Activated naive CD4-positive, alpha-beta T cell treated with anti-CD3 and anti-CD28 coated beads, Interleukin-2, amount 50 U/mL, for 24 hours (primary cell): ENCODE measurements at regions not wholly inside any gene's neighbourhood (a gene's known extent, or its start where the extent isn't known, plus 50 kb on each side); places are given as distances from the start of the nearest gene placed in this dataset.
"Not testable (repeated sequence)": the region's sequence is repeated elsewhere in the genome, so short reads cannot be mapped to it uniquely, and the experiment has no call there.

Experiments
- H3K27ac Mint-ChIP-seq: one replicate; pipeline ENCODE4 v1.8.0; 2021; ENCODE audit warnings: mild to moderate bottlenecking, mixed read lengths
- H3K27me3 Mint-ChIP-seq: one replicate; pipeline ENCODE4 v1.8.0; 2021; ENCODE audit warnings: mixed read lengths
- H3K36me3 Mint-ChIP-seq: one replicate; pipeline ENCODE4 v1.8.0; 2021; ENCODE audit warnings: mixed read lengths
- H3K4me1 Mint-ChIP-seq: one replicate; pipeline ENCODE4 v1.8.0; 2021; ENCODE audit warnings: mixed read lengths
- H3K4me3 Mint-ChIP-seq: one replicate; pipeline ENCODE4 v1.8.0; 2021; ENCODE audit warnings: mild to moderate bottlenecking, mixed read lengths
- H3K9me3 Mint-ChIP-seq: one replicate; pipeline ENCODE4 v1.8.0; 2021; ENCODE audit warnings: mixed read lengths

DNA sequence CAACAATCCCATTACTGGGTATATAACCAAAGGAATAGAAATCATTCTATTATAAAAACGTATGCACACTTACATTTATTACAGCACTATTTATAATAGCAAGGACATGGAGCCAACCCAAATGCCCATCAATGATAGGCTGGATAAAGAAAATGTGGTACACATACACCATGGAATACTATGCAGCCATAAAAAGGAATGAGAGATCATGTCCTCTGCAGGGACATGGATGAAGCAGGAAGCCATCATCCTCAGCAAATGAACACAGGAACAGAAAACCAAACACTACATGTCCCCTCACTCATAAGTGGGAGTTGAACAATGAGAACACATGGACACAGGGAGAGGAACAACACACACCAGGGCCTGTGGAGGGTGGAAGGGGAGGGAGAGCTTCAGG, 157.4 kb upstream of the C11orf58 start:
- H3K4me3 Mint-ChIP-seq, H3K27ac Mint-ChIP-seq, H3K36me3 Mint-ChIP-seq, H3K4me1 Mint-ChIP-seq, H3K9me3 Mint-ChIP-seq: not testable (repeated sequence)
- peaks cover 11% of the 10 kb centered on the region for H3K27me3 Mint-ChIP-seq

- Mint-ChIP-seq H3K27me3 (peaks cover 11% of the 10 kb centered on the region), H3K9me3 (no peaks in the 10 kb centered on the region), H3K4me1 (no peaks in the 10 kb centered on the region), H3K4me3 (no peak overlapping the region), H3K27ac (no peak overlapping the region), H3K36me3 (no peaks in the 10 kb centered on the region)
Measured at GRCh38 chr11:16577490-16577889, 161.0 kb upstream of the C11orf58 start.

DNA sequence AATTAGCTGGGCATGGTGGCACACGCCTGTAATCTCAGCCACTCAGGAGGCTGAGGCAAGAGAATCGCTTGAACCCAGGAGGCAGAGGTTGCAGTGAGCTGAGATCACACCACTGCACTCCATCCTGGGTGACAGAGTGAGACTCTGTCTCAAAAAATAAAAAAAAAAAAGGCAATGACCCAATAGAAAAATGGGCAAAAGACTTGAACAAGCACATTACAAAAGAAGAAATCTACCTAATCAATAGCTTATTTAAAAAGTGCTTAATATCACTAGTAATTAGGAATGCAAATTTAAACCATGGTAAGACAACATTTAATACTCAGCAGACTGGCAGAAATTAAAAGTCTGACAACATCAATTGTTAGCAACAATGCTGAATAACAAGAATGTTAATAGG, 163.6 kb upstream of the C11orf58 start:
- not testable (repeated sequence) for H3K27me3 Mint-ChIP-seq, H3K9me3 Mint-ChIP-seq, H3K4me3 Mint-ChIP-seq, H3K27ac Mint-ChIP-seq, H3K4me1 Mint-ChIP-seq, H3K36me3 Mint-ChIP-seq

- Mint-ChIP-seq H3K27ac (no peak overlapping the region), H3K9me3 (no peaks in the 10 kb centered on the region), H3K36me3 (no peaks in the 10 kb centered on the region), H3K4me3 (no peak overlapping the region), H3K4me1 (no peaks in the 10 kb centered on the region), H3K27me3 (peaks cover 6% of the 10 kb centered on the region)
Measured at GRCh38 chr11:16572945-16573344, 165.5 kb upstream of the C11orf58 start.

DNA sequence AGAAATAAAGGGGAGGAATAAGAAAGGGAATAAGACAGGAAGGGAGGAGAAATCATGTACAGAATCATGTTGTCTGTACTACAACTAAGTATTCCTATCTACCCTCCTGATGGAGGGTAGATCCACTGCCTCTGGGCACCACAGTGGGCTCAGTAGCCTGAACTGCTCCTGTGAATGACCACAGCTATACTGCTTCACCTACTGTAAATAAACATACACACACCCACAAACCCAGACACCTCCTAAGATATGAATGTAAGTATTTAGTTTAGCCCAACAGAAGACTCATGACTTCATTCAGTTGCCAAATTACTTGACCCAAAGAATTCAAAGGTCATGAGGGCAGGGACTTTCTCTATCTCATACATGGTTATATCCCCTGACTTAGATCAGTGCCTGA, 177.3 kb upstream of the C11orf58 start:
- Mint-ChIP-seq H3K27me3 (peaks cover 5% of the 10 kb centered on the region), H3K4me3 (no peak overlapping the region), H3K4me1 (no peaks in the 10 kb centered on the region), H3K36me3 (no peaks in the 10 kb centered on the region), H3K9me3 (no peaks in the 10 kb centered on the region), H3K27ac (no peak overlapping the region)

GRCh38 chr11:16558494-16558893, 180.0 kb upstream of the C11orf58 start:
- Mint-ChIP-seq H3K27me3 (peaks cover 5% of the 10 kb centered on the region), H3K4me3 (no peak overlapping the region), H3K27ac (no peak overlapping the region), H3K9me3 (no peaks in the 10 kb centered on the region), H3K36me3 (no peaks in the 10 kb centered on the region), H3K4me1 (no peaks in the 10 kb centered on the region)

- no peaks in the 10 kb centered on the region for H3K4me1 Mint-ChIP-seq
- no peak overlapping the region for H3K4me3 Mint-ChIP-seq
- no peaks in the 10 kb centered on the region for H3K36me3 Mint-ChIP-seq
- peaks cover 1% of the 10 kb centered on the region for H3K27me3 Mint-ChIP-seq
- no peaks in the 10 kb centered on the region for H3K9me3 Mint-ChIP-seq
- no peak overlapping the region for H3K27ac Mint-ChIP-seq
Measured at GRCh38 chr11:16555956-16556355, 182.5 kb upstream of the C11orf58 start.

DNA sequence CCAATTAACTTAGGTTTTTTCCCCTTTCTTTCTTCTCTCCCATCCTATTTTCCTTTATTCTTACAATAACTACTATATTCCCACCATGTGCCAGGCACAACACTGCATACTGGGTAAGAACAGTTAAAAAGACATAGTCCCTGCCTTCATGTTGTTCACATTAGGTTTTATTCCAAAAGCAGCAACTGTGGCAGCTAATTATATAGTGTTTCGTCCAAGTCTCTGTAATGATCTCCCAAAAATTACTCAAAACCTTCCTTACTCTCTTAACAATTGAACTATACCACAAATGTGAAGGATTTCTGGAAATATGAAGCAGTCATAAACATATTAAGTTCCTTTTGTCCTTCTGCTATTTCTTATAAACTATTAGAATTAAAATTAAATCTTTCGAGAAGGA, 184.1 kb upstream of the C11orf58 start:
- no peak overlapping the region for H3K4me3 Mint-ChIP-seq
- H3K4me1 Mint-ChIP-seq: no peaks in the 10 kb centered on the region
- peaks cover 5% of the 10 kb centered on the region for H3K9me3 Mint-ChIP-seq
- H3K36me3 Mint-ChIP-seq: no peaks in the 10 kb centered on the region
- no peak overlapping the region for H3K27ac Mint-ChIP-seq
- no peaks in the 10 kb centered on the region for H3K27me3 Mint-ChIP-seq

- no peaks in the 10 kb centered on the region for H3K4me1 Mint-ChIP-seq
- H3K36me3 Mint-ChIP-seq: no peaks in the 10 kb centered on the region
- no peak overlapping the region for H3K27ac Mint-ChIP-seq
- no peak overlapping the region for H3K4me3 Mint-ChIP-seq
- H3K9me3 Mint-ChIP-seq: peaks cover 10% of the 10 kb centered on the region
- H3K27me3 Mint-ChIP-seq: no peaks in the 10 kb centered on the region
Measured at GRCh38 chr11:16547879-16548278, 190.6 kb upstream of the C11orf58 start.

GRCh38 chr11:16543642-16544041, 187.3 kb upstream of the SOX6 start:
- H3K27ac Mint-ChIP-seq: no peak overlapping the region
- H3K9me3 Mint-ChIP-seq: peaks cover 5% of the 10 kb centered on the region
- H3K36me3 Mint-ChIP-seq: no peaks in the 10 kb centered on the region
- H3K4me3 Mint-ChIP-seq: no peak overlapping the region
- no peaks in the 10 kb centered on the region for H3K27me3 Mint-ChIP-seq
- no peaks in the 10 kb centered on the region for H3K4me1 Mint-ChIP-seq

GRCh38 chr11:16542353-16542752, 186.0 kb upstream of the SOX6 start:
- Mint-ChIP-seq H3K27me3 (no peaks in the 10 kb centered on the region), H3K4me1 (no peaks in the 10 kb centered on the region), H3K36me3 (no peaks in the 10 kb centered on the region), H3K4me3 (no peak overlapping the region), H3K27ac (no peak overlapping the region), H3K9me3 (peaks cover 5% of the 10 kb centered on the region)

DNA sequence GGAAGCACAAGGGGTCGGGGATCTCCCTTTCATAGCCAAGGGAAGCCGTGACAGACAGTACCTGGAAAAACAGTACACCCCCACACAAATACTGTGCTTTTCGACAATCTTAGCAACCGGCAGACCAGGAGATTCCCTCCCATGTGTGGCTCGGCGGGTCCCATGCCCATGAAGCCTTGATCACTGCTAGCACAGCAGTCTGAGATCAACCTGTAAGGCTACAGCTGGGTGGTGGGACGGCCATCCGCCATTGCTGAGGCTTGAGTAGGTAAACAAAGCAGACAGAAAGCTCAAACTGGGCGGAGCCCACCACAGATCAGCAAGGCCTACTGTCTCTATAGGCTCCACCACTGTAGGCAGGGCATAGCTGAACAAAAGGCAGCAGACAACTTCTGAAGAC, 180.2 kb upstream of the SOX6 start:
- Mint-ChIP-seq H3K27ac (no peak overlapping the region), H3K9me3 (no peaks in the 10 kb centered on the region), H3K4me1 (no peaks in the 10 kb centered on the region), H3K36me3 (no peaks in the 10 kb centered on the region), H3K27me3 (no peaks in the 10 kb centered on the region), H3K4me3 (no peak overlapping the region)

DNA sequence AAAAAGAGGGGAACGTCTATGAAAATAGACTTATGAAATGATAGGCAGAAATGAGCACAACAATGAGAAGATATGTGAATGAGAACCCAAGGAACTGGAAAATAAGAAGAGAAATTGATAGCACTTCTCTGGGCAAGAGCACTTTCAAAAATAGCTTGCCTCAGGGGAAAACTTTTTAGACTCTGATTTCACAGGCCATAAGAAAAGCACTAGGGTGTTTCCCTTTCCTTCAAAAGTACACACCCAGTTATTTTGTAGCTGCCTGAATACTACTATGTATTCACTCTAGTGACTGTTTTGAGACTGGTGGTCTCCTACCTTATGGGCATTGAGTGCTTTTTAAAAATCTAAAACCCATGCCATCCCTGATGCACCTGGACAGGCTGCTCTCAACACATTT, 172.3 kb upstream of the SOX6 start:
- Mint-ChIP-seq H3K9me3 (peaks cover 3% of the 10 kb centered on the region), H3K4me1 (no peaks in the 10 kb centered on the region), H3K27ac (no peak overlapping the region), H3K4me3 (no peak overlapping the region), H3K27me3 (no peaks in the 10 kb centered on the region), H3K36me3 (no peaks in the 10 kb centered on the region)

DNA sequence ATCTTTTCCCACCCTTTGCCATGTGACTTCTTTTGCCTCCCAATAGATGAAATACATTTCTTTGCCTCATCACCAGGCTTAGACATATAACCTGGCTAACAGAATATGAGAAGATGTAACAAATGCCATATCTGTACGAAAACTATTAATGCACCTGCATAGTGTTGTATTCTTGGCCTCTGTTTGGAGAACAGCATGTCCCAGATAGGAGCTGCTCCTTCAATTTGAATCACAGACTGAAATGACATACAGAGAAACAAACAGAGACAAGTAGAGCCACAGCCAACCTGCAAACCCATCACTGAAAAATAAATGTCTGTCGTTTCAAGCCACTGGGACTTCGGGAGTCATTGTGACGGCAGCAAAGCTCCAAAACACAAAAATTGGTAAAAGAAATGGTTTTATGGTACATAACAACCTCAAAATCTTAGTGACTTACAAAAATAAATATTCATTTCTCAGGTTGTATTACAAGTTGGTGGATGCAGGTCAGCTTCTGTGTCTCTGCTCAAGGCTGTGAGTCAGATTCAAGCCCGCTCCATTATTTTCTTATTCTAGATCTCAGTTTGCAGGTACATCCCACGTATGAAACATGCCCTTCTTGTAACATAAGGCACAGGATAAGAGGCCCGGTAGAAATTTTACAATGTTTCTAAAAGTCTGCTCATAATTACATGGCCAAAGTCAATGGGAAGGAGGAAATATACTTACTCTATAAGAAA, 171.3 kb upstream of the SOX6 start:
- H3K4me1 Mint-ChIP-seq: no peaks in the 10 kb centered on the region
- no peaks in the 10 kb centered on the region for H3K27me3 Mint-ChIP-seq
- no peak overlapping the region for H3K27ac Mint-ChIP-seq
- no peak overlapping the region for H3K4me3 Mint-ChIP-seq
- H3K9me3 Mint-ChIP-seq: peaks cover 3% of the 10 kb centered on the region
- H3K36me3 Mint-ChIP-seq: no peaks in the 10 kb centered on the region

- H3K9me3 Mint-ChIP-seq: peaks cover 3% of the 10 kb centered on the region
- H3K27me3 Mint-ChIP-seq: no peaks in the 10 kb centered on the region
- no peak overlapping the region for H3K4me3 Mint-ChIP-seq
- H3K36me3 Mint-ChIP-seq: no peaks in the 10 kb centered on the region
- no peak overlapping the region for H3K27ac Mint-ChIP-seq
- H3K4me1 Mint-ChIP-seq: no peaks in the 10 kb centered on the region
Measured at GRCh38 chr11:16526947-16527346, 170.6 kb upstream of the SOX6 start.

DNA sequence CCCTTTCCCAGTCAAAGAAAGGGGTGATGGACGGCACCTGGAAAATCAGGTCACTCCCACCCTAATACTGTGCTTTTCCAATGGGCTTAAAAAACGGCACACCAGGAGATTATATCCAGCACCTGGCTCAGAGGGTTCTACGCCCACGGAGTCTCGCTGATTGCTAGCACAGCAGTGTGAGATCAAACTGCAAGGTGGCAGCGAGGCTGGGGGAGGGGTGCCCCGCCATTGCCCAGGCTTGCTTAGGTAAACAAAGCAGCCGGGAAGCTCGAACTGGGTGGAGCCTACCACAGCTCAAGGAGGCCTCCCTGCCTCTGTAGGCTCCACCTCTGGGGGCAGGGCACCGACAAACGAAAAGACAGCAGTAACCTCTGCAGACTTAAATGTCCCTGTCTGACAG, 164.4 kb upstream of the SOX6 start:
- H3K27ac Mint-ChIP-seq, H3K4me3 Mint-ChIP-seq, H3K4me1 Mint-ChIP-seq, H3K27me3 Mint-ChIP-seq, H3K36me3 Mint-ChIP-seq, H3K9me3 Mint-ChIP-seq: not testable (repeated sequence)

- Mint-ChIP-seq H3K36me3 (no peaks in the 10 kb centered on the region), H3K27me3 (no peaks in the 10 kb centered on the region)
Measured at GRCh38 chr11:16512899-16513241, 156.5 kb upstream of the SOX6 start.

More at GRCh38 chr11:16512899-16513241, 156.5 kb upstream of the SOX6 start:
- peaks cover 2% of the 10 kb centered on the region for H3K9me3 Mint-ChIP-seq
- H3K27ac Mint-ChIP-seq: no peak overlapping the region
- H3K4me1 Mint-ChIP-seq: no peaks in the 10 kb centered on the region
- H3K4me3 Mint-ChIP-seq: no peak overlapping the region
